Neuronal stem cell (in vitro differentiated cells): ENCODE measurements at regions not wholly inside any gene's neighbourhood (a gene's known extent, or its start where the extent isn't known, plus 50 kb on each side); places are given as distances from the start of the nearest gene placed in this dataset.

Source experiments
- DNase-seq: peaks from one replicate; pipeline ENCODE4 v3.0.0-alpha.2; 2013; ENCODE audit warnings: low spot score
- H2AFZ ChIP-seq: one replicate; pipeline ENCODE4 v1.6.1; 2013; ENCODE audit warnings: mild to moderate bottlenecking, low read length, inconsistent platforms
- H2AK5ac ChIP-seq: 2 replicates; pipeline ENCODE4 v1.6.1; 2013; ENCODE audit warnings: low read depth, mild to moderate bottlenecking, inconsistent platforms, low read length, moderate library complexity, mixed read lengths
- H2BK120ac ChIP-seq: 2 replicates; pipeline ENCODE4 v1.6.1; 2013; ENCODE audit warnings: low read depth, mild to moderate bottlenecking, inconsistent platforms, low read length, moderate library complexity, mixed read lengths
- H2BK12ac ChIP-seq: one replicate; pipeline ENCODE4 v1.6.1; 2013; ENCODE audit warnings: low read length, inconsistent platforms
- H2BK15ac ChIP-seq: 2 replicates; pipeline ENCODE4 v1.6.1; 2013; ENCODE audit warnings: mild to moderate bottlenecking, low read length, inconsistent platforms, mixed read lengths
- H2BK5ac ChIP-seq: one replicate; pipeline ENCODE4 v1.6.1; 2013; ENCODE audit warnings: inconsistent platforms, mild to moderate bottlenecking, low read length, moderate library complexity
- H3K14ac ChIP-seq: one replicate; pipeline ENCODE4 v1.6.1; 2013; ENCODE audit warnings: low read length, inconsistent platforms
- H3K18ac ChIP-seq: 2 replicates; pipeline ENCODE4 v1.6.1; 2013; ENCODE audit warnings: low read length, inconsistent platforms
- H3K23ac ChIP-seq: 2 replicates; pipeline ENCODE4 v1.6.1; 2013; ENCODE audit warnings: low read depth, mild to moderate bottlenecking, mixed read lengths, low read length, inconsistent platforms; ENCODE audit not compliant: poor library complexity
- H3K27ac ChIP-seq: replicated peaks from 3 replicates; pipeline ENCODE4 v1.5.1; 2013; ENCODE audit warnings: low read length, inconsistent platforms
- H3K27me3 ChIP-seq, 3 experiments: 2 replicates each; pipeline ENCODE4 v1.6.1; 2013; ENCODE audit warnings: low read length in 3 of 3, mild to moderate bottlenecking in 2 of 3, inconsistent platforms in 1 of 3, low read depth in 1 of 3, mixed read lengths in 1 of 3, moderate library complexity in 1 of 3; ENCODE audit not compliant: control insufficient read depth in 3 of 3, insufficient read depth in 3 of 3
- H3K36me3 ChIP-seq, 2 donors: replicated peaks in 1 of 2; 2 replicates each; pipeline ENCODE4 v1.6.1; 2013; ENCODE audit warnings: low read length in 2 of 2; ENCODE audit not compliant: control insufficient read depth in 2 of 2, insufficient read depth in 2 of 2
- H3K4ac ChIP-seq: 2 replicates; pipeline ENCODE4 v1.6.1; 2013; ENCODE audit warnings: inconsistent platforms, mild to moderate bottlenecking, low read length, moderate library complexity
- H3K4me1 ChIP-seq, 2 donors: 1 replicate in 1 of 2; 2 replicates in 1 of 2; pipeline ENCODE4 v1.6.1; 2013; ENCODE audit warnings: low read length in 2 of 2, low read depth in 1 of 2; ENCODE audit not compliant: control insufficient read depth in 2 of 2, insufficient read depth in 1 of 2
- H3K4me2 ChIP-seq: one replicate; pipeline ENCODE4 v1.6.1; 2013; ENCODE audit warnings: mild to moderate bottlenecking, low read length, inconsistent platforms; ENCODE audit not compliant: insufficient read depth, poor library complexity, severe bottlenecking
- H3K4me3 ChIP-seq, 2 donors: 2 replicates each; pipeline ENCODE4 v1.5.1; 2013; ENCODE audit warnings: low read length in 2 of 2, mild to moderate bottlenecking in 2 of 2, inconsistent platforms in 1 of 2, moderate library complexity in 1 of 2
- H3K79me1 ChIP-seq: one replicate; pipeline ENCODE4 v1.6.1; 2013; ENCODE audit warnings: low read depth, mild to moderate bottlenecking, inconsistent platforms, low read length, moderate library complexity
- H3K9ac ChIP-seq: one replicate; pipeline ENCODE4 v1.6.1; 2013; ENCODE audit warnings: mild to moderate bottlenecking, low read depth, low read length, inconsistent platforms; ENCODE audit not compliant: poor library complexity
- H3K9me3 ChIP-seq, 2 donors: replicated peaks in 1 of 2; 2 replicates each; pipeline versions ENCODE3 to v1.6.1; 2013; ENCODE audit warnings: low read length in 2 of 2, mild to moderate bottlenecking in 2 of 2, inconsistent platforms in 1 of 2, low read depth in 1 of 2, mixed read lengths in 1 of 2, moderate library complexity in 1 of 2; ENCODE audit not compliant: control insufficient read depth in 2 of 2, insufficient read depth in 1 of 2
- H4K8ac ChIP-seq: one replicate; pipeline ENCODE4 v1.6.1; 2013; ENCODE audit warnings: low read depth, mild to moderate bottlenecking, inconsistent platforms, low read length, moderate library complexity
- H4K91ac ChIP-seq: one replicate; pipeline ENCODE4 v1.6.1; 2013; ENCODE audit warnings: low read length, low read depth, mild to moderate bottlenecking, inconsistent platforms; ENCODE audit not compliant: poor library complexity
- WGBS, 2 donors: extraction: QIAGEN DNeasy Blood & Tissue Kit; methylation state at CpG; one replicate each; pipeline ENCODE4 v1.1.7; 2013; ENCODE audit warnings: missing lambda C conversion rate in 2 of 2, mixed read lengths in 1 of 2; ENCODE audit not compliant: insufficient read length in 2 of 2, insufficient replicate concordance in 1 of 2; ENCODE audit errors: extremely low coverage in 2 of 2; 5-methylcytosine and 5-hydroxymethylcytosine counted together

DNA sequence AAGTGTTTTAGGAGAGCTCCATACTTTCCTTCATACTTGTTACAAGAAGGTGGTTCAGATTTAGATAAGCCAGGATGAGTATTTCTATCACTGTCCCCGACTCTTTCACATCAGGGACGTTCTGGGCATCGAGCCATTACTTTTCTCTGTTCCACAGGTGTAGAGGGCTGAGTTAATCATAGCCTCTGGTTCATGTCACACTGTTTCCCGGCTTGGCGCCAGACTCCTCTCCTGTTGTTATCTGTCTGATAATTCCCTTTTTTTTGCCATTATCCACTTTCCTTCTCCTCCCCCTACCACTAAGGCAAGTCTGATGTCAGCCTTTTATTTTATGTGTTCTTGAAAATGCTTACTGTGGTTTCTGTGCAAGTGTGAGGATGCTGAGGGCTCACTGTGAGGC is 593.4 kb downstream of the UTRN start:
- Histone ChIP-seq H3K23ac (no peak overlapping the region), H2AK5ac (no peak overlapping the region), H2BK120ac (no peak overlapping the region), H3K36me3 (no peaks in the 10 kb centered on the region), H3K4me3 (no peak overlapping the region), H3K27me3 (no peaks in the 10 kb centered on the region), H3K4me1 (peaks cover 0 to 12% of the 10 kb centered on the region in 2 donors), H3K4ac (no peak overlapping the region), H3K9ac (no peak overlapping the region), H3K9me3 (no peaks in the 10 kb centered on the region), H3K27ac (no peak overlapping the region), H3K14ac (no peak overlapping the region), H4K8ac (no peak overlapping the region), H4K91ac (no peak overlapping the region), H2AFZ (no peak overlapping the region), H3K4me2 (no peak overlapping the region), H3K18ac (no peak overlapping the region), H2BK15ac (no peak overlapping the region), H3K79me1 (no peaks in the 10 kb centered on the region), H2BK5ac (no peak overlapping the region), H2BK12ac (no peak overlapping the region)
- WGBS, 2 donors, result no CpG with 5 or more reads among the region's 5 CpGs
- no peak for DNase-seq

DNA sequence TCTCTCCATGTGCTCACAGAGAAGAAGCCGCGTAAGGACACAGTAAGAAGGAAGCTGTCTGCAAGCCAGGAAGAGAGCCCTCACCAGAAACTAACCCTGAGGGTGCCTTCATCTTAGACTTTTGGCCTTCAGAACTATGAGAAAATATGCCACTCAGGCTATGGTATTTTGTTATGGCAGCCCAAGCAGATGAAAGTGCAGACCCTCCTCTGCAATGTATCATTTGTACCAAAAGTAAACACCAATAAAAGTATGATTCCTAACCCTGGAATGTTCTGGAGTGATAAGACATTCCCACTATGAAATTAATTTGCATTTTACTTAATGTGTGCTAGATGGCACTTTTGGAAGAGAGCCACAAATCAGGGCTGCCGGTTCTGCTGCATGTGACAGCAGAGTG is 594.3 kb downstream of the UTRN start:
- no peak for DNase-seq
- Histone ChIP-seq H2BK15ac (no peak overlapping the region), H3K4me2 (no peak overlapping the region), H3K23ac (no peak overlapping the region), H4K91ac (no peak overlapping the region), H4K8ac (no peak overlapping the region), H3K4ac (no peak overlapping the region), H3K27ac (no peak overlapping the region), H2BK120ac (no peak overlapping the region), H2BK12ac (no peak overlapping the region), H3K4me1 (peaks cover 0 to 9% of the 10 kb centered on the region in 2 donors), H2AK5ac (no peak overlapping the region), H3K9me3 (no peaks in the 10 kb centered on the region), H3K14ac (no peak overlapping the region), H2BK5ac (no peak overlapping the region), H3K36me3 (no peaks in the 10 kb centered on the region), H3K18ac (no peak overlapping the region), H3K9ac (no peak overlapping the region), H2AFZ (no peak overlapping the region), H3K4me3 (no peak overlapping the region), H3K27me3 (no peaks in the 10 kb centered on the region), H3K79me1 (no peaks in the 10 kb centered on the region)
- WGBS, 2 donors, result no CpG with 5 or more reads among the region's 3 CpGs

DNA sequence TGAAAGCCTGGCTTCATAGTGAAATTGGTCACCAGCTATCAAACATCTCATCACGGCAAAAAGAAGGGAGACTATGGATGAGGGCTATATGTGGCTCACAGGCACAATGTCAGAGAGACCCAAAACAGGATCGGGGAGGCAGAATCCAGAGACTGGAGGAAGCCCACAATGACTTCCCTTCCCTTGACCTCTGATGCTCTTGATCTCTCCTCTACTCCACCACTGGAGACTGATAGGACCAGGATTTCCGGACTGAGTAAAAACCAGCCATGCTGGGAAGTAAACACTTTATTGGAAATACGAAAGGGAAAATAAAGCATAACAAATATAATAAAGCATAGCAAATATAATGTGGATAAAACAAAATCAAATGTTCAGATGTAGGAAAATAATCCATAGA is 597.3 kb downstream of the UTRN start:
- Histone ChIP-seq H3K23ac (no peak overlapping the region), H3K4me3 (no peak overlapping the region), H2BK120ac (no peak overlapping the region), H2AK5ac (no peak overlapping the region), H2BK15ac (no peak overlapping the region), H3K4me2 (no peak overlapping the region), H3K4me1 (no peaks in the 10 kb centered on the region), H3K27ac (no peak overlapping the region), H3K14ac (no peak overlapping the region), H2BK12ac (no peak overlapping the region), H2BK5ac (no peak overlapping the region), H2AFZ (no peak overlapping the region), H4K8ac (no peak overlapping the region), H3K9me3 (no peaks in the 10 kb centered on the region), H3K18ac (no peak overlapping the region), H3K36me3 (no peaks in the 10 kb centered on the region), H3K9ac (no peak overlapping the region), H4K91ac (no peak overlapping the region), H3K4ac (no peak overlapping the region), H3K79me1 (no peaks in the 10 kb centered on the region), H3K27me3 (no peaks in the 10 kb centered on the region)
- WGBS, 2 donors, result no CpG with 5 or more reads among the region's 4 CpGs
- no peak for DNase-seq

- no peak overlapping the region for H4K8ac ChIP-seq
- H3K9ac ChIP-seq, result no peak overlapping the region
- no peaks in the 10 kb centered on the region for H3K27me3 ChIP-seq
- no peak overlapping the region for H3K4ac ChIP-seq
- DNase-seq, result no peak
- no peak overlapping the region for H3K4me3 ChIP-seq
- no peaks in the 10 kb centered on the region for H3K4me1 ChIP-seq
- no peak overlapping the region for H2AK5ac ChIP-seq
- H3K9me3 ChIP-seq, result no peaks in the 10 kb centered on the region
- H3K27ac ChIP-seq, result no peak overlapping the region
- H3K4me2 ChIP-seq, result no peak overlapping the region
- H2BK120ac ChIP-seq, result no peak overlapping the region
- no peak overlapping the region for H3K18ac ChIP-seq
- no peak overlapping the region for H2AFZ ChIP-seq
- no peak overlapping the region for H3K14ac ChIP-seq
- H2BK12ac ChIP-seq, result no peak overlapping the region
- WGBS, 2 donors, result no CpG with 5 or more reads among the region's 2 CpGs
- H3K79me1 ChIP-seq, result no peaks in the 10 kb centered on the region
- H2BK15ac ChIP-seq, result no peak overlapping the region
- H4K91ac ChIP-seq, result no peak overlapping the region
- no peak overlapping the region for H2BK5ac ChIP-seq
- no peak overlapping the region for H3K23ac ChIP-seq
- no peaks in the 10 kb centered on the region for H3K36me3 ChIP-seq
Measured at GRCh38 chr6:144883915-144884314, 598.8 kb downstream of the UTRN start.
